AG10803 (cell line): ENCODE measurements at regions not wholly inside any gene's neighbourhood (a gene's known extent, or its start where the extent isn't known, plus 50 kb on each side); places are given as distances from the start of the nearest gene placed in this dataset.
A peak's percentile ranks its signal among the peaks of the same experiment; 100 is the strongest.

Source experiments
- DNase-seq: peaks from one replicate; pipeline ENCODE4 v3.0.0; 2010; ENCODE audit warnings: low read depth
- H3K4me3 ChIP-seq: 2 replicates; pipeline ENCODE4 v1.5.1; 2011; ENCODE audit warnings: mild to moderate bottlenecking, low read length, control low read depth
- TF ChIP-seq, protein P1 (sequence below): conservative IDR thresholded peaks from 2 replicates; pipeline ENCODE4 v1.5.1; 2011; ENCODE audit warnings: mild to moderate bottlenecking, low read length, control low read depth, inconsistent platforms

DNA sequence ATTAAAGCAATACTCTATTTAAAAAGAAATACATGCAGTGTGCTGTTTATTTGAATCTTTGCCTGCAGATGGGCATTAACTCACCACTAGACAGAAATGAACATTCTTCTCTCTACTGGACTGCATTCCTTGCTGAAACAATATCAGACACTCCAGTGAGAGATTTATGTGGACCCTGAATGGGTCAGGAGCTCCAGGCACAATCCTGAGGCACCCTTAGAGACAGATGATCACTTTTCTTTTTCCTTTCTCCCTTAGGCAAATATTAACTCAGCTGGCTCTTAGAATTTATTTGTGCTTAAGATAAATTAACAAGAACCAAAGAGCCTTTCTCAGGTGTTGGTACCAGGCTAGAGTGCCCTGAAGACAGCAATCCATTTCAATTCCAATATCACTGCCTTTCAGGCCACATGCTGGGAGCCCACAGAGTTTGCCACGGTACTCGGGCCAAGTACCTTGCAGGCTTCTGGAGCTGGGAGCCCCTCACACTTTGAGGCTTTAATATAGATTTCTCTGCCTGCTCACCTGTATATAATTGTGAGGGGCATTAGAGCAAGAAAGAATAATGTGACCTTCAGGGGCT, 173.0 kb downstream of the EMP1 start:
- TF ChIP-seq, protein P1, sequence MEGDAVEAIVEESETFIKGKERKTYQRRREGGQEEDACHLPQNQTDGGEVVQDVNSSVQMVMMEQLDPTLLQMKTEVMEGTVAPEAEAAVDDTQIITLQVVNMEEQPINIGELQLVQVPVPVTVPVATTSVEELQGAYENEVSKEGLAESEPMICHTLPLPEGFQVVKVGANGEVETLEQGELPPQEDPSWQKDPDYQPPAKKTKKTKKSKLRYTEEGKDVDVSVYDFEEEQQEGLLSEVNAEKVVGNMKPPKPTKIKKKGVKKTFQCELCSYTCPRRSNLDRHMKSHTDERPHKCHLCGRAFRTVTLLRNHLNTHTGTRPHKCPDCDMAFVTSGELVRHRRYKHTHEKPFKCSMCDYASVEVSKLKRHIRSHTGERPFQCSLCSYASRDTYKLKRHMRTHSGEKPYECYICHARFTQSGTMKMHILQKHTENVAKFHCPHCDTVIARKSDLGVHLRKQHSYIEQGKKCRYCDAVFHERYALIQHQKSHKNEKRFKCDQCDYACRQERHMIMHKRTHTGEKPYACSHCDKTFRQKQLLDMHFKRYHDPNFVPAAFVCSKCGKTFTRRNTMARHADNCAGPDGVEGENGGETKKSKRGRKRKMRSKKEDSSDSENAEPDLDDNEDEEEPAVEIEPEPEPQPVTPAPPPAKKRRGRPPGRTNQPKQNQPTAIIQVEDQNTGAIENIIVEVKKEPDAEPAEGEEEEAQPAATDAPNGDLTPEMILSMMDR = no peak
- DNase-seq = no peak
- no peak overlapping the region for H3K4me3 ChIP-seq

DNA sequence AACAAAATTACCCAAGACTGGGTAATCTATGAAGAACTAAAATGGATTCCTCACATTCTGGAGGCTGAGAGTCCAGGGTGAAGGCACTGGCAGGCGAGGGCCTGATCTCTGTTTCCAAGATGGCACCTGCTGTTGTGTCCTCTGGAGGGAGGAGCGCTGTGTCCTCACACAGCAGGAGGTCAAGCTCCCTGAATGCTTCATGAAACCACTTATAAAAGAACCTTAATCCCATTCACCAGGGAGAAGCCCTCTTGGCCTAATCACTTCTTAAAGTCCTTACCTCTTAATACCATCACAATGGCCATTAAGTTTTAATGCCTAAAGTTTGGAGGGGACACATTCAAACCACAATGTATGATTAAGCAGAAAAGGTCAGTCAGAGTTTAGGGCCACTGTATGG, 172.4 kb downstream of the EMP1 start:
- TF ChIP-seq, protein P1 = no peak
- no peak overlapping the region for H3K4me3 ChIP-seq
- no peak for DNase-seq

DNA sequence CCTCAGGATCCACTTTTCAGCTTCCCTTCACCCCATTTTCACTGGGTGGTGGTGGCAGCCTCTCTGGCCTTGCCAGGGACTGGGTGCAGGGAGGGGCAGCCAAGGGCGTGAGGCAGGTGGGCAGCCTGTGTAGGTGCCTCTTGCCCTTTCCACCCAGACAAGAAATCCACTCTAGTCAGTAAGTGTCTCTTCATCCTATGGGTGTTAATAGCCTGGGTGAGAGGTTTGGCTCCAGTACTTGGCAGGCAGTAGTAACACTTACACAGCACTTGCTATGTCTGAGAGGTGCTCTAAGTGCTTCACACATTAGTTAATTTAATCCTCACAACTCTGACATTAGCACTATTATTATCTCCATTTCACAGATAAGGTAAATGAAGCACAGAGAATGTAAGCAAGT, 171.9 kb downstream of the EMP1 start:
- TF ChIP-seq, protein P1 = no peak
- no peak for DNase-seq

DNA sequence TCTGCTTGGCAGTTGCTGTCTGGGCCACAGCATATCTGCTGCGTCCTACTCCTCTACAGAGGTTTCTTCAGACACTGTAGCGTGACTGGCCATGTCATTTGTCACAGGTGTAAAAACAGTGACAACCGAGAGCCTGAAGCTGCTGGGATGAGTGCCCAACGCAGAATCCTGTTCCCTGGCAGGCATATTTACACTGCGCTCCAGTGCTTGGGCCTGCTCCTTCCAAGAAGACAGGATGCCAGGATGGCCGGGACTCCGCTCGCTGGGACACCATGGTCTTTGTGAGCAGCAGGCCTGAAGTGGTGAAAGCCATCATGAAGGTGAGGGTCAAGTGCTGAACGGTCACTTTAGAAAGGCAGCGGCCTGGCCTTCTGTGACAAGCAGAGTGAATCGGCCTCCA, 171.4 kb downstream of the EMP1 start:
- TF ChIP-seq, protein P1 = no peak
- no peak for DNase-seq

More for the DNA sequence above, 171.9 kb downstream of the EMP1 start:
- no peak overlapping the region for H3K4me3 ChIP-seq

DNA sequence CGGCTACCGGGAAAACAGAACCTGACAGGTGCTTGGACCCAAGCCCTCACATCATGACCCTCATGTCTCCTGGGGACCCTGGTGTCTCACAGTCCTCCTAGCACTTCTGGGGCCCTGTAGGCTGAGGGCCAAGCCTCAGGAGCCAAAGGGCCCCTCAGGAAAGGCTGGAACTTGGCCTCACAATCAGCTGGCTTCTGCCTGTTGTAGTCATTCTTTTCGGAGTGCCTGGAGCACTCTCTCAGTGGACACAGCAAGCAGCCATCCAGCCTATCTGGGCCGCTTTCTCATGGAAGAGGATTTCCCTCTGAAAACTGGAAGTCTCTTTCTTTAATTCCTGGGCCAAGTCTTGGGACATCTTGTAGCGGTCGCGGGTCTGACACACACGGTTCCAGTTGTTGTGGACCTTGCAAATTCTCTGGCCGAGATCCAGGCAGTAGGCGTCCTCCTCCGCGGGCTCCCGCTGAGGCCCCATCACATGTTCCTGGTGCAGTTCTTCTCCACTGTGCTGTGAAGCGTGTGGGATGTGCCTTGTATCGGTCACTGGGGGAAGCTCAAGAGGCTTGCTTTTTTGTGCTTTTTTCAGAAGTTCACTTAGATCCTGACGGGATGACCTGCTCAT, 169.3 kb downstream of the EMP1 start:
- TF ChIP-seq, protein P1 = no peak
- H3K4me3 ChIP-seq = no peak overlapping the region
- no peak for DNase-seq

More for the DNA sequence above, 171.4 kb downstream of the EMP1 start:
- H3K4me3 ChIP-seq = no peak overlapping the region

DNA sequence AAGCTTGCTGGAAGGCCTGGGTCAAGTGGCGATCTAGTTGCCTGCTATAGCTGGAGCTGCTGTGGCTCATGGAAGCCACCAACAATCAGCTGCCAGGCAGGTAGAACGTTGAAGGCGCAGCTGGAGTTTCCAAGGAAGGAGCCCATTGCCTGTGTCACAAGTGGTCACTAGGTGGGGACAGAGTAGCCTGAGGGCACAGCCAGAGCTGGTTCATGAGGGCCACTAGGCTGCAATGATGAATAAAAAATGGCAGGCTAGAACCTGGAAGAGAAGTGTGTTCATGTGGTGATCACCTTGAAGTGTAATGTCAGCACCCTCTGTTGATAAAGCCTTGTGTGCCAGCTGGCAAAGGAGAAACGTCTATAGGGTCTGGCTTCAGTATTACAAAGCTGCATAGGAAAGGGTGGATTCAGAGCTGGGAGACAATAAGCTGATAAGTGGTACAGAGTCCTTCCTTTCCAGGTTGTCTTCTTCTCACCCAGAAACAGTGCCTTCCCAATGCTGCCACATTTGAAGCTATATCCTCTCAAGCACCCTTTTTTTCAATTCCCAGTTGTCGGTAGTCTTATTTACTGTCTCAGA, 165.8 kb downstream of the EMP1 start:
- TF ChIP-seq, protein P1 = peak; percentile 92
- peak; percentile 45 for DNase-seq
- H3K4me3 ChIP-seq = no peak overlapping the region

DNA sequence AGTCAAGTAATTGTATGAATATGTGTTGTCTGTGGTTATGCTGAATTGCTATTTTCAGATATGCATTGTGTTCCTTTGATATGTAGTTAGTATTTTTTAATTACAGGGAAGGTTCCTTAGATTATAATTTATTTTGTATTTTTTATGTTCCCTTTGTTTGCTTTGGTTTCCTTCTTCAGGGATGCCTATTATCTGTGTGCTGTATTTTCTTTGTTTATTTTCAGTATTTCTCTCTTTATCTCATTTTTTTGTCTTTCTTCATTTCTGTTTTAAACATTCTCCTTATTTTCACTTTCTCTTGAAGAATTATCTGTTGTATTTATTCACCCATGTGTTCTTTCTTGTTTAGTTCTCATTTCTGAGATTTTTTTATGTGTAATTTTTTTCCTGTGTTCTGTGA, 163.1 kb downstream of the EMP1 start:
- no peak for DNase-seq
- TF ChIP-seq, protein P1 = no peak
- H3K4me3 ChIP-seq = no peak overlapping the region
